Bronchial epithelial cell (primary cell): ENCODE measurements at regions not wholly inside any gene's neighbourhood (a gene's known extent, or its start where the extent isn't known, plus 50 kb on each side); places are given as distances from the start of the nearest gene placed in this dataset.
A peak's percentile ranks its signal among the peaks of the same experiment; 100 is the strongest.

Experiments
- DNase-seq: peaks from one replicate; pipeline ENCODE4 v3.0.0-alpha.2; 2010; ENCODE audit warnings: low read depth
- FAIRE-seq: peaks from 2 replicates; lab custom pipeline; 2011; peaks lifted over from hg19 to GRCh38; lab: Jason Lieb, UNC
- H3K27me3 ChIP-seq: 2 replicates; pipeline ENCODE4 v1.5.1; 2011; ENCODE audit warnings: low read length; ENCODE audit not compliant: control insufficient read depth, insufficient read depth
- H3K36me3 ChIP-seq: 2 replicates; pipeline ENCODE4 v1.5.1; 2011; ENCODE audit warnings: low read length; ENCODE audit not compliant: control insufficient read depth, insufficient read depth
- H3K4me3 ChIP-seq: 2 replicates; pipeline ENCODE4 v1.5.1; 2011; ENCODE audit warnings: mild to moderate bottlenecking, low read depth, low read length, control low read depth
- TF ChIP-seq, protein P1 (sequence below): IDR thresholded peaks from 2 replicates; pipeline ENCODE4 v1.5.1; 2011; ENCODE audit warnings: mild to moderate bottlenecking, moderate library complexity, low read length, control low read depth, inconsistent platforms; ENCODE audit not compliant: insufficient read depth, severe bottlenecking

DNA sequence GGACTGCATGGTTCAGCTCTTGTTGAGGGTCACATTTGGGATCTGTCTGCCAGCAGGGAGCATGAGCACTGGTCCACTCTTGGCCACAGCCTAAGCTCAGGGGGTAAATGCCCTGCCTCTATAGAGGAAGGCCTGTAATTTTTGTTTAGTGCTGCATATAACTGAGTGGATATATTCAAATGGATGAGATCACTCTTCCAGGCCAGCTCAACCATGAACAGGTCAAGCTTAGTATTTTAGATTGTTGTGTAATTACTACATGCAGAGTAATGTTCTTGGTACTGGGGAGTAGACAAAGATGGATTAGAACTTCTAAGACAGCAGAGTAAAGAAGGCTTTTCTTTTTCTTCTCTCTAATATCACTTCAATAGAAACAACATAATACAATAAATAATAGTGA, 376.9 kb downstream of the GPATCH2 start:
- Histone ChIP-seq H3K36me3 (no peaks in the 10 kb centered on the region), H3K4me3 (no peak overlapping the region), H3K27me3 (no peaks in the 10 kb centered on the region)
- FAIRE-seq (no peak), DNase-seq (peak; percentile 3)
- TF ChIP-seq, protein P1, sequence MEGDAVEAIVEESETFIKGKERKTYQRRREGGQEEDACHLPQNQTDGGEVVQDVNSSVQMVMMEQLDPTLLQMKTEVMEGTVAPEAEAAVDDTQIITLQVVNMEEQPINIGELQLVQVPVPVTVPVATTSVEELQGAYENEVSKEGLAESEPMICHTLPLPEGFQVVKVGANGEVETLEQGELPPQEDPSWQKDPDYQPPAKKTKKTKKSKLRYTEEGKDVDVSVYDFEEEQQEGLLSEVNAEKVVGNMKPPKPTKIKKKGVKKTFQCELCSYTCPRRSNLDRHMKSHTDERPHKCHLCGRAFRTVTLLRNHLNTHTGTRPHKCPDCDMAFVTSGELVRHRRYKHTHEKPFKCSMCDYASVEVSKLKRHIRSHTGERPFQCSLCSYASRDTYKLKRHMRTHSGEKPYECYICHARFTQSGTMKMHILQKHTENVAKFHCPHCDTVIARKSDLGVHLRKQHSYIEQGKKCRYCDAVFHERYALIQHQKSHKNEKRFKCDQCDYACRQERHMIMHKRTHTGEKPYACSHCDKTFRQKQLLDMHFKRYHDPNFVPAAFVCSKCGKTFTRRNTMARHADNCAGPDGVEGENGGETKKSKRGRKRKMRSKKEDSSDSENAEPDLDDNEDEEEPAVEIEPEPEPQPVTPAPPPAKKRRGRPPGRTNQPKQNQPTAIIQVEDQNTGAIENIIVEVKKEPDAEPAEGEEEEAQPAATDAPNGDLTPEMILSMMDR, result no peak

GRCh38 chr1:217253351-217253750, 377.5 kb downstream of the GPATCH2 start:
- Histone ChIP-seq H3K27me3 (no peaks in the 10 kb centered on the region), H3K4me3 (no peak overlapping the region), H3K36me3 (no peaks in the 10 kb centered on the region)
- FAIRE-seq (no peak), DNase-seq (no peak)
- TF ChIP-seq, protein P1, result no peak

- FAIRE-seq (no peak), DNase-seq (no peak)
- no peaks in the 10 kb centered on the region for H3K36me3 ChIP-seq
- H3K27me3 ChIP-seq, result no peaks in the 10 kb centered on the region
- TF ChIP-seq, protein P1, result no peak
- H3K4me3 ChIP-seq, result no peak overlapping the region
Observed at GRCh38 chr1:217251121-217251520, 379.8 kb downstream of the GPATCH2 start.

GRCh38 chr1:217249857-217250256, 381.0 kb downstream of the GPATCH2 start:
- DNase-seq (no peak), FAIRE-seq (no peak)
- Histone ChIP-seq H3K27me3 (no peaks in the 10 kb centered on the region), H3K36me3 (no peaks in the 10 kb centered on the region), H3K4me3 (no peak overlapping the region)
- TF ChIP-seq, protein P1, result no peak

DNA sequence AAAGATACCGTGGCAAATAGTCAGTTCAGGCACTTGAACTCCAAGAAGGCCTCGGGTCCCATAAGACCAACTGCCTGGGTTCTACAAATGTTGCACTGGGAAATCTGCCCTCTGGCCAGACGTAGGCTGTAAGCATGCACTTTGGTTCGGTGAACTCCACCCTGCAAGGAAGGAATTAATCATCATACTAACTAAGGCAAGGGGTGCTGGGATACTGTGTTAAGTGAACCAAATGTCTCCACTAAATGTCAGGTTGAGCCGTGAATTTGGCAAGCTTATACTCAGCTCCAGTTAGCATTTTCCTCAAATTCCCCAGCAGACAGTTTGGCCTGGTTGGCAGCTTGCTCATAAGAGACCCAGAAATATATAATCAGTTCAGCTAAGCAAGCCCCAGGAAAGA, 385.9 kb downstream of the GPATCH2 start:
- Histone ChIP-seq H3K27me3 (no peaks in the 10 kb centered on the region), H3K4me3 (no peak overlapping the region), H3K36me3 (no peaks in the 10 kb centered on the region)
- TF ChIP-seq, protein P1, result no peak
- DNase-seq, result no peak
- no peak for FAIRE-seq

GRCh38 chr1:217240656-217241055, 390.2 kb downstream of the GPATCH2 start:
- FAIRE-seq (no peak), DNase-seq (no peak)
- Histone ChIP-seq H3K27me3 (no peaks in the 10 kb centered on the region), H3K4me3 (no peak overlapping the region), H3K36me3 (no peaks in the 10 kb centered on the region)
- TF ChIP-seq, protein P1, result no peak
